ENCODE measurements at regions not wholly inside any gene's neighbourhood (a gene's known extent, or its start where the extent isn't known, plus 50 kb on each side); places are given as distances from the start of the nearest gene placed in this dataset.

DNA sequence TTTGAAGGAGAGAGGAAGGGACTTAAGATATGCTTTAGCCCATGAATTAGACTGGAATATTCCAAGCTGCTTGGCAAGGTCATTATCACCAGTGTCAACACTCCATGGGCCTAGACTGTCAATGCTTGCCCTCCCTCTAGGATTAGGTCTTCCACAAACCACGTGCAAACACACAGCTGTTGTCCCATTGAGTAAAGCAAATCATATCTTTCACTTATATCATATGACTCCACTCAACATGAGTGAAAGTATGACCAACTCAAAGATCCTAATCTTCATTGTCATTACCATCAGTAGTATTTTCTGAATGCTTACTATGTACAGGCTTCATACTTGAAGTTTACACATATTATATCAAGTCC is 57.0 kb upstream of the GRAMD2B start:
- no peaks in the 10 kb centered on the region for H3K27me3 ChIP-seq
- intact Hi-C loops (cut with DNase I), result no loop called here
- H3K27ac ChIP-seq (replicated peaks in 1 of 4), result no peak overlapping the region
- no peaks in the 10 kb centered on the region for H3K9me3 ChIP-seq
- DNase-seq (ENCODE audit: extremely low spot score), result no peak
- TF ChIP-seq POLR2A (IDR thresholded peaks at IDR 0.05; ENCODE audit: low read depth), result no peak
- no peak for TF ChIP-seq EP300 (IDR thresholded peaks at IDR 0.05)
- TF ChIP-seq POLR2AphosphoS5 (IDR thresholded peaks at IDR 0.05), result no peak
- TF ChIP-seq, protein P1, sequence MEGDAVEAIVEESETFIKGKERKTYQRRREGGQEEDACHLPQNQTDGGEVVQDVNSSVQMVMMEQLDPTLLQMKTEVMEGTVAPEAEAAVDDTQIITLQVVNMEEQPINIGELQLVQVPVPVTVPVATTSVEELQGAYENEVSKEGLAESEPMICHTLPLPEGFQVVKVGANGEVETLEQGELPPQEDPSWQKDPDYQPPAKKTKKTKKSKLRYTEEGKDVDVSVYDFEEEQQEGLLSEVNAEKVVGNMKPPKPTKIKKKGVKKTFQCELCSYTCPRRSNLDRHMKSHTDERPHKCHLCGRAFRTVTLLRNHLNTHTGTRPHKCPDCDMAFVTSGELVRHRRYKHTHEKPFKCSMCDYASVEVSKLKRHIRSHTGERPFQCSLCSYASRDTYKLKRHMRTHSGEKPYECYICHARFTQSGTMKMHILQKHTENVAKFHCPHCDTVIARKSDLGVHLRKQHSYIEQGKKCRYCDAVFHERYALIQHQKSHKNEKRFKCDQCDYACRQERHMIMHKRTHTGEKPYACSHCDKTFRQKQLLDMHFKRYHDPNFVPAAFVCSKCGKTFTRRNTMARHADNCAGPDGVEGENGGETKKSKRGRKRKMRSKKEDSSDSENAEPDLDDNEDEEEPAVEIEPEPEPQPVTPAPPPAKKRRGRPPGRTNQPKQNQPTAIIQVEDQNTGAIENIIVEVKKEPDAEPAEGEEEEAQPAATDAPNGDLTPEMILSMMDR (IDR thresholded peaks at IDR 0.05), result no peak
- H3K36me3 ChIP-seq, result no peaks in the 10 kb centered on the region
- 77% methylated on average over 1 of the region's 1 CpG for WGBS
- H3K4me3 ChIP-seq, result no peak overlapping the region
- H3K4me1 ChIP-seq, result peaks cover 6 to 12% (median 9%) of the 10 kb centered on the region in 4 donors

DNA sequence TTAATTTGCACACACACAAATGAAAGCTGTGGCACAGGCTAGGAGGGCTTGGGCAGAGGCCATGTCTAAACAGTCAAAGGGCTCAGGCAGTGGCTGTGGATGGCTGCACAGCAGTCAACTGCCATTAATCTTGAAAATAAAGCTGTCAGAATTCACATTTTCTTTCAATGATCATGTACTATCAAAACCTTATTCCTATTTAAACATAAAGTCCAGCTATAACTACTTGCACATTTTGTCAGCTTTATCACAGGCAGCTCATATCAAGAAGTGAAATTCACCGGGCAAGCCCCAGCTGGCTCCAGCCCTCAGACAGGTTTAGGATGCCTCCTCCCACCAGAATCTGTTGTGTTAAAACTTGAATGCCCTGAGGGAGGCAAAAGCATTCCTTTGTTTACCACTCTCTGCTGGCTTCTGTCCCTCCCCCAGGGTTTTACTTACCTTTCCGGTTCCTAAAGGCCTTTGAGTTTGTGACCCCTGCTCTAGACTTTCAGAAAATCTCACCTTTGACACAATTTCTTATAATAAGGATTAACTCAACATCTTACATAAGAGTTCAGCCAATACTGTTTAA is 54.9 kb upstream of the GRAMD2B start:
- DNase-seq (ENCODE audit: extremely low spot score), result no peak
- no peaks in the 10 kb centered on the region for H3K36me3 ChIP-seq
- no peak overlapping the region for H3K27ac ChIP-seq (replicated peaks in 1 of 4)
- intact Hi-C loops (cut with DNase I), result no loop called here
- WGBS, result 54% methylated on average over 2 of the region's 2 CpGs
- peaks cover 6 to 12% (median 9%) of the 10 kb centered on the region in 4 donors for H3K4me1 ChIP-seq
- no peaks in the 10 kb centered on the region for H3K9me3 ChIP-seq
- H3K27me3 ChIP-seq, result no peaks in the 10 kb centered on the region
- TF ChIP-seq, protein P1 (IDR thresholded peaks at IDR 0.05), result no peak
- TF ChIP-seq POLR2AphosphoS5 (IDR thresholded peaks at IDR 0.05), result no peak
- TF ChIP-seq EP300 (IDR thresholded peaks at IDR 0.05), result no peak
- no peak for TF ChIP-seq POLR2A (IDR thresholded peaks at IDR 0.05; ENCODE audit: low read depth)
- H3K4me3 ChIP-seq, result no peak overlapping the region

DNA sequence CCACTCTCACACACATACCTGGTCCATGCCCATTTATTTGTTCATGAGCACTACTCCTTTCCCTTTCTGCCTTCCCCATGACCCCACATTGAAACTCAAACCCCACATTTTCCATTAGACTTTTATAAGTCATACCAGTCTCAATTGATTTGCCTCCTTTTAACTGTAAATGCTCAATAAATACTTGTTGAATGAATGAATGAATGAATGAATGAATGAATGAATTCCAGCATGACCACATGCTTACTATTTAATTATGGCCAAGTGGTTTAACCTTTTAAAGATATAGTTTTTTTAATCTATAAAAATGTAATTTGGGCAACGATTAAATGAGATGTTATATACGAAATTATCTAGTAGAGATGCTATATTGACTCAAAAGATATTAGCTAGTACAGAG is 54.1 kb upstream of the GRAMD2B start:
- Histone ChIP-seq H3K27ac (replicated peaks in 1 of 4) (no peak overlapping the region), H3K27me3 (no peaks in the 10 kb centered on the region), H3K36me3 (no peaks in the 10 kb centered on the region), H3K4me1 (peaks cover 6 to 12% (median 9%) of the 10 kb centered on the region in 4 donors), H3K4me3 (no peak overlapping the region), H3K9me3 (no peaks in the 10 kb centered on the region)
- intact Hi-C loops (cut with DNase I), result no loop called here
- DNase-seq (ENCODE audit: extremely low spot score), result no peak
- 98% methylated on average over 2 of the region's 2 CpGs for WGBS
- TF ChIP-seq EP300 (IDR thresholded peaks at IDR 0.05), result no peak
- no peak for TF ChIP-seq POLR2AphosphoS5 (IDR thresholded peaks at IDR 0.05)
- no peak for TF ChIP-seq POLR2A (IDR thresholded peaks at IDR 0.05; ENCODE audit: low read depth)
- TF ChIP-seq, protein P1 (IDR thresholded peaks at IDR 0.05), result no peak

DNA sequence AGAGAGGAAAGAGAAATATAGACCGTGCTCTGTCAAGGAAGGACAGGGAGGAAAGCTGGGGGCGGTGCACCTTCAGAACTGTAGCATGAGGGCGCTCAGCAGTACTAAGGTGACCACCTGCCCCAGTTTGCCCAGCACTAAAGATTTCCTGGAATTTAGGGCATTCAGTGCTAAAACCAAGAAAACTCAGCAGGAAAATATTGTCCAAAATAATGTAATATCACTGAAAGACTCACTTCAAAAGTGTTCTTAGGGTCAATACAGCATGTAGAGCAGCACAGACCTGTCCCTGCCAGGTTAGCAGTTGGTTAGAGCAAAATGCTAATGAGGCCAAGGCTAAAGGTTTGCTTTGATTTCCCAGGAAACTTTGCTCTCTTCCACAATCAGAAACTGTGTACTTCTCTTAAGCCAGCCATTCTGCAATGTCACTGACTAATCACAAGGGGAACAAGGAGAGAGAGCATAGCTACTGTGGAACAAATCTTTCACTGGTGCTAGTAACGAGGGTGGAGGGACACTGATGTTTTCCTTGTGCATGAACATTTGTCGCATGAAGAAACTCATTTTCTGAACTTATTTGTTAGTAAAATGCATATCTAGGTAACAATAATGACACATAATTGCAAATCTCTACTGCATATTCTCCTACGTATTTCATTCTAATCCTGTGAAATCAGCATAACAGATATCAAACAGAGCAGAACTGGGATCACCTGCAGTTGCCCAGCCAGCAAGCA is 53.0 kb upstream of the GRAMD2B start:
- intact Hi-C loops (cut with DNase I), result no loop called here
- H3K27ac ChIP-seq (replicated peaks in 1 of 4), result no peak overlapping the region
- peaks cover 6 to 12% (median 9%) of the 10 kb centered on the region in 4 donors for H3K4me1 ChIP-seq
- no peak overlapping the region for H3K4me3 ChIP-seq
- no peak for TF ChIP-seq EP300 (IDR thresholded peaks at IDR 0.05)
- TF ChIP-seq, protein P1 (IDR thresholded peaks at IDR 0.05), result peak in 1 of 3 experiments; percentile 34
- H3K27me3 ChIP-seq, result no peaks in the 10 kb centered on the region
- no peak for DNase-seq (ENCODE audit: extremely low spot score)
- WGBS, result 67% methylated on average over 6 of the region's 6 CpGs
- no peaks in the 10 kb centered on the region for H3K9me3 ChIP-seq
- H3K36me3 ChIP-seq, result no peaks in the 10 kb centered on the region

Data from esophagus muscularis mucosa (tissue), 4 donors.